ENCODE measurements at regions not wholly inside any gene's neighbourhood (a gene's known extent, or its start where the extent isn't known, plus 50 kb on each side); places are given as distances from the start of the nearest gene placed in this dataset.

- no peaks in the 10 kb centered on the region for H3K9me3 ChIP-seq
- no peak overlapping the region for H3K4me3 ChIP-seq
- H3K27ac ChIP-seq: peak overlapping the region; percentile 79
- no peaks in the 10 kb centered on the region for H3K27me3 ChIP-seq
- H3K36me3 ChIP-seq: no peaks in the 10 kb centered on the region
- TF ChIP-seq, protein P1, sequence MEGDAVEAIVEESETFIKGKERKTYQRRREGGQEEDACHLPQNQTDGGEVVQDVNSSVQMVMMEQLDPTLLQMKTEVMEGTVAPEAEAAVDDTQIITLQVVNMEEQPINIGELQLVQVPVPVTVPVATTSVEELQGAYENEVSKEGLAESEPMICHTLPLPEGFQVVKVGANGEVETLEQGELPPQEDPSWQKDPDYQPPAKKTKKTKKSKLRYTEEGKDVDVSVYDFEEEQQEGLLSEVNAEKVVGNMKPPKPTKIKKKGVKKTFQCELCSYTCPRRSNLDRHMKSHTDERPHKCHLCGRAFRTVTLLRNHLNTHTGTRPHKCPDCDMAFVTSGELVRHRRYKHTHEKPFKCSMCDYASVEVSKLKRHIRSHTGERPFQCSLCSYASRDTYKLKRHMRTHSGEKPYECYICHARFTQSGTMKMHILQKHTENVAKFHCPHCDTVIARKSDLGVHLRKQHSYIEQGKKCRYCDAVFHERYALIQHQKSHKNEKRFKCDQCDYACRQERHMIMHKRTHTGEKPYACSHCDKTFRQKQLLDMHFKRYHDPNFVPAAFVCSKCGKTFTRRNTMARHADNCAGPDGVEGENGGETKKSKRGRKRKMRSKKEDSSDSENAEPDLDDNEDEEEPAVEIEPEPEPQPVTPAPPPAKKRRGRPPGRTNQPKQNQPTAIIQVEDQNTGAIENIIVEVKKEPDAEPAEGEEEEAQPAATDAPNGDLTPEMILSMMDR (IDR thresholded peaks at IDR 0.05): no peak
- peak; percentile 46 for DNase-seq
- H3K4me1 ChIP-seq: no peaks in the 10 kb centered on the region
- H3K9ac ChIP-seq (ENCODE audit: low read depth in 2 of 2, low read length in 2 of 2): peak overlapping the region in 1 of 2 donors; percentile 60
- intact Hi-C loops (cut with DNase I): no loop called here
Measured at GRCh38 chr11:15815246-15816195, 540.8 kb downstream of the SOX6 start.

- H3K36me3 ChIP-seq: no peaks in the 10 kb centered on the region
- H3K27ac ChIP-seq: peak overlapping the region; percentile 25
- peak overlapping the region in 1 of 2 donors; percentile 7 for H3K9ac ChIP-seq (ENCODE audit: low read depth in 2 of 2, low read length in 2 of 2)
- H3K4me3 ChIP-seq: no peak overlapping the region
- intact Hi-C loops (cut with DNase I): no loop called here
- DNase-seq: no peak
- H3K4me1 ChIP-seq: no peaks in the 10 kb centered on the region
- no peaks in the 10 kb centered on the region for H3K27me3 ChIP-seq
- H3K9me3 ChIP-seq: no peaks in the 10 kb centered on the region
- TF ChIP-seq, protein P1 (IDR thresholded peaks at IDR 0.05): no peak
Measured at GRCh38 chr11:15816260-15816871, 540.0 kb downstream of the SOX6 start.

GRCh38 chr11:15817001-15817400, 539.3 kb downstream of the SOX6 start:
- Histone ChIP-seq H3K4me1 (no peaks in the 10 kb centered on the region), H3K27me3 (no peaks in the 10 kb centered on the region), H3K9ac (ENCODE audit: low read depth in 2 of 2, low read length in 2 of 2) (peak overlapping the region in 1 of 2 donors; percentile 7), H3K36me3 (no peaks in the 10 kb centered on the region), H3K9me3 (no peaks in the 10 kb centered on the region), H3K27ac (no peak overlapping the region), H3K4me3 (no peak overlapping the region)
- no peak for DNase-seq
- intact Hi-C loops (cut with DNase I): no loop called here
- TF ChIP-seq, protein P1 (IDR thresholded peaks at IDR 0.05): no peak

- Histone ChIP-seq H3K27ac (peak overlapping the region; percentile 70), H3K4me1 (no peaks in the 10 kb centered on the region), H3K4me3 (no peak overlapping the region), H3K9ac (ENCODE audit: low read depth in 2 of 2, low read length in 2 of 2) (peak overlapping the region in 1 of 2 donors; percentile 23), H3K36me3 (no peaks in the 10 kb centered on the region), H3K27me3 (no peaks in the 10 kb centered on the region), H3K9me3 (no peaks in the 10 kb centered on the region)
- intact Hi-C loops (cut with DNase I): no loop called here
- TF ChIP-seq, protein P1 (IDR thresholded peaks at IDR 0.05): no peak
- DNase-seq: peak; percentile 38
Measured at GRCh38 chr11:15818132-15818842, 538.1 kb downstream of the SOX6 start.

- no peaks in the 10 kb centered on the region for H3K4me1 ChIP-seq
- H3K27ac ChIP-seq: no peak overlapping the region
- intact Hi-C loops (cut with DNase I): loop anchor here (10.0 kb wide), 1 partner anchor 175 kb away; no protein-coding TSS in a partner anchor
- peak overlapping the region in 1 of 2 donors; percentile 15 for H3K9ac ChIP-seq (ENCODE audit: low read depth in 2 of 2, low read length in 2 of 2)
- TF ChIP-seq, protein P1 (IDR thresholded peaks at IDR 0.05): peak; percentile 87
- no peak overlapping the region for H3K4me3 ChIP-seq
- no peaks in the 10 kb centered on the region for H3K36me3 ChIP-seq
- no peaks in the 10 kb centered on the region for H3K27me3 ChIP-seq
- peak; percentile 86 for DNase-seq
- no peaks in the 10 kb centered on the region for H3K9me3 ChIP-seq
Measured at GRCh38 chr11:15819679-15820286, 536.6 kb downstream of the SOX6 start.
